ENCODE measurements at regions not wholly inside any gene's neighbourhood (a gene's known extent, or its start where the extent isn't known, plus 50 kb on each side); places are given as distances from the start of the nearest gene placed in this dataset.

DNA sequence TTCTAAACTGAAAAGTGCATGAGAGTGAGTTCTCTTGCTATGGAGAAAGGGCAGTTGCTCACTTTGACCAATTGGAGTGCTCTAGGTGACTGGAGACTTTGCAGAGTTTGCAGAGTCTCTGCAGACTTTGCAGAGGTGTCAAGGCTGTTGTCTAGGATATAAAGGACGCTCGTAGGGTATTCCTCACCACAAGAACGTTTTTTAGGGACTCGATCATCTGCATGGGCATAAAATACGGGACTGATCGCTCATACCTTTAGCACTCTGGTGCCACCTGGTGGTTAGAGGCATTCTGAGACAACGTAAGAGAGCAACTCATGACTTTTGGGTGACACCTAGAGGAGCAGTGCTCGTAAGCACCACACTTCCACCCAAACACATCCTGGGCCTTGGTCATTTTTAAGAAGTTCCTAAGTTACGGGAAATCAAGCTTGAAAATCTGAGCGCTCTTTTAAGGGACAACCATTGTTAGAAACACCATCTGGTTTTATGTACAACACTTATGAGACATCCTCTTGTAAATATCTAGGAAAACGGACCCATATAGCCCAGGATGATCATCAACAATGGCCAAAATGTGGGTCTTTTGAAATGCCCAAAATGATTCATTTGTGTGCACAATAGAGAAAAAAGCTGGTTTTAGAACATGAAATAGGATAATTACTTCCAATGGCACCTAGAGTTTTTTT, 51.6 kb upstream of the XCR1 start:
- TF ChIP-seq, protein P1, sequence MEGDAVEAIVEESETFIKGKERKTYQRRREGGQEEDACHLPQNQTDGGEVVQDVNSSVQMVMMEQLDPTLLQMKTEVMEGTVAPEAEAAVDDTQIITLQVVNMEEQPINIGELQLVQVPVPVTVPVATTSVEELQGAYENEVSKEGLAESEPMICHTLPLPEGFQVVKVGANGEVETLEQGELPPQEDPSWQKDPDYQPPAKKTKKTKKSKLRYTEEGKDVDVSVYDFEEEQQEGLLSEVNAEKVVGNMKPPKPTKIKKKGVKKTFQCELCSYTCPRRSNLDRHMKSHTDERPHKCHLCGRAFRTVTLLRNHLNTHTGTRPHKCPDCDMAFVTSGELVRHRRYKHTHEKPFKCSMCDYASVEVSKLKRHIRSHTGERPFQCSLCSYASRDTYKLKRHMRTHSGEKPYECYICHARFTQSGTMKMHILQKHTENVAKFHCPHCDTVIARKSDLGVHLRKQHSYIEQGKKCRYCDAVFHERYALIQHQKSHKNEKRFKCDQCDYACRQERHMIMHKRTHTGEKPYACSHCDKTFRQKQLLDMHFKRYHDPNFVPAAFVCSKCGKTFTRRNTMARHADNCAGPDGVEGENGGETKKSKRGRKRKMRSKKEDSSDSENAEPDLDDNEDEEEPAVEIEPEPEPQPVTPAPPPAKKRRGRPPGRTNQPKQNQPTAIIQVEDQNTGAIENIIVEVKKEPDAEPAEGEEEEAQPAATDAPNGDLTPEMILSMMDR (IDR thresholded peaks at IDR 0.05): peak; percentile 92 to 98 (median 97)
- no peak for TF ChIP-seq POLR2A (IDR thresholded peaks at IDR 0.05)

All from esophagus squamous epithelium (tissue), 4 donors.